PC-9 (cell line): ENCODE measurements at regions not wholly inside any gene's neighbourhood (a gene's known extent, or its start where the extent isn't known, plus 50 kb on each side); places are given as distances from the start of the nearest gene placed in this dataset.

Experiments
- BruUV-seq: library from RNA; stranded (reverse); fragments of 400-500 nt; replicated peaks from 2 replicates; lab custom pipeline; 2021; lab: Mats Ljungman, UMichigan
- CTCF ChIA-PET: fragments of 300-600 bp; sonication (Branson Sonifier 250); formaldehyde crosslinking; loops from one replicate; lab custom pipeline; 2022; ENCODE audit warnings: antibody characterized with exemption; lab: Charles Lee
- POLR2A ChIA-PET: fragments of 300-600 bp; sonication (Branson Sonifier 250); formaldehyde crosslinking; loops from one replicate; lab custom pipeline; 2022; ENCODE audit warnings: antibody characterized with exemption; ENCODE audit not compliant: unreplicated experiment; lab: Charles Lee
- DNase-seq, 2 experiments: peaks; one replicate each; pipeline versions ENCODE4 v3.0.0 to v3.0.0-alpha.2; 2015 to 2022; ENCODE audit warnings: mixed read lengths in 1 of 2
- H2AFZ ChIP-seq: fragments of 200-600 bp; sonication (generic); 2 replicates; pipeline ENCODE4 v1.8.1; 2017; ENCODE audit warnings: antibody characterized with exemption
- H3F3A ChIP-seq: fragments of 200-600 bp; sonication (generic); 2 replicates; pipeline ENCODE4 v1.8.1; 2017; ENCODE audit warnings: antibody characterized with exemption, mild to moderate bottlenecking, low read depth; ENCODE audit not compliant: insufficient read depth
- H3K27ac ChIP-seq: fragments of 200-600 bp; sonication (generic); 2 replicates; pipeline ENCODE4 v1.6.1; 2016; ENCODE audit warnings: mixed run types
- H3K27me3 ChIP-seq: fragments of 200-600 bp; sonication (generic); 2 replicates; pipeline ENCODE4 v1.6.1; 2016; ENCODE audit warnings: low read depth, mixed run types; ENCODE audit not compliant: insufficient read depth
- H3K36me3 ChIP-seq: fragments of 200-600 bp; sonication (generic); 2 replicates; pipeline ENCODE4 v1.6.1; 2016; ENCODE audit warnings: low read depth, mixed run types
- H3K4me1 ChIP-seq: fragments of 200-600 bp; sonication (generic); replicated peaks from 2 replicates; pipeline ENCODE4 v1.6.1; 2016; ENCODE audit warnings: mixed run types; ENCODE audit not compliant: insufficient read depth
- H3K4me2 ChIP-seq: fragments of 200-600 bp; sonication (generic); 2 replicates; pipeline ENCODE4 v1.6.1; 2017; ENCODE audit warnings: mixed run types
- H3K4me3 ChIP-seq: fragments of 200-600 bp; sonication (generic); 2 replicates; pipeline ENCODE4 v1.6.1; 2016; ENCODE audit warnings: mixed run types
- H3K79me2 ChIP-seq: fragments of 200-600 bp; sonication (generic); 2 replicates; pipeline ENCODE4 v1.6.1; 2017; ENCODE audit warnings: low read depth, mixed run types
- H3K9me2 ChIP-seq: fragments of 200-600 bp; sonication (generic); 2 replicates; pipeline ENCODE4 v1.8.1; 2017; ENCODE audit warnings: mild to moderate bottlenecking; ENCODE audit not compliant: insufficient read depth
- H3K9me3 ChIP-seq: fragments of 200-600 bp; sonication (generic); 2 replicates; pipeline ENCODE4 v1.8.1; 2016; ENCODE audit warnings: low read depth; ENCODE audit not compliant: insufficient read depth
- H4K20me1 ChIP-seq: fragments of 200-600 bp; sonication (generic); 2 replicates; pipeline ENCODE4 v1.8.1; 2017; ENCODE audit not compliant: insufficient read depth
- CTCF ChIP-seq: fragments of 200-600 bp; sonication (generic); conservative IDR thresholded peaks from 2 replicates; pipeline ENCODE4 v1.6.1; 2017; ENCODE audit warnings: mixed run types, antibody characterized with exemption, mild to moderate bottlenecking, moderate library complexity
- EZH2 ChIP-seq: fragments of 200-600 bp; sonication (generic); IDR thresholded peaks from 2 replicates; pipeline ENCODE4 v1.8.0; 2017; ENCODE audit warnings: antibody characterized with exemption, low read depth
- intact Hi-C: fragments of 100-400 bp; cut with micrococcal nuclease; formaldehyde crosslinking; loops from one replicate; pipeline ENCODE4 v1.10.0; 2022; ENCODE audit not compliant: unreplicated experiment

- Histone ChIP-seq H3K27me3 (peaks cover 18% of the 10 kb centered on the region), H3K4me2 (no peak overlapping the region), H3K4me3 (no peak overlapping the region), H3K9me3 (no peaks in the 10 kb centered on the region), H3K27ac (no peak overlapping the region), H4K20me1 (no peaks in the 10 kb centered on the region), H2AFZ (no peak overlapping the region), H3F3A (no peaks in the 10 kb centered on the region), H3K79me2 (no peaks in the 10 kb centered on the region), H3K36me3 (no peaks in the 10 kb centered on the region), H3K9me2 (no peaks in the 10 kb centered on the region), H3K4me1 (no peaks in the 10 kb centered on the region)
- ChIA-PET CTCF (no interaction called here), POLR2A (interaction anchor here (0.6 kb wide), 1 partner anchor 10 kb away, joined by 8 read pairs; no protein-coding TSS in a partner anchor)
- intact Hi-C loops, result no loop called here
- DNase-seq, result no peak
- no peak for TF ChIP-seq CTCF
- TF ChIP-seq EZH2, result no peak
- BruUV-seq, result no TSS peak
These were observed 89.3 kb downstream of the C13orf42 start for GRCh38 chr13:51021811-51022210.

GRCh38 chr13:51020600-51020999, 90.5 kb downstream of the C13orf42 start:
- no peaks in the 10 kb centered on the region for H3K9me3 ChIP-seq
- no peaks in the 10 kb centered on the region for H3K79me2 ChIP-seq
- no peaks in the 10 kb centered on the region for H4K20me1 ChIP-seq
- no TSS peak for BruUV-seq
- no peak overlapping the region for H2AFZ ChIP-seq
- no peaks in the 10 kb centered on the region for H3K4me1 ChIP-seq
- no peaks in the 10 kb centered on the region for H3K36me3 ChIP-seq
- no peaks in the 10 kb centered on the region for H3K9me2 ChIP-seq
- no peak overlapping the region for H3K4me2 ChIP-seq
- H3K4me3 ChIP-seq, result no peak overlapping the region
- DNase-seq, result no peak
- H3K27me3 ChIP-seq, result peaks cover 11% of the 10 kb centered on the region
- POLR2A ChIA-PET, result no interaction called here
- CTCF ChIA-PET, result no interaction called here
- no peaks in the 10 kb centered on the region for H3F3A ChIP-seq
- TF ChIP-seq EZH2 (no peak), CTCF (no peak)
- intact Hi-C loops, result no loop called here
- H3K27ac ChIP-seq, result no peak overlapping the region

GRCh38 chr13:51019026-51019425, 92.0 kb downstream of the C13orf42 start:
- intact Hi-C loops, result no loop called here
- Histone ChIP-seq H3K9me2 (no peaks in the 10 kb centered on the region), H3K9me3 (no peaks in the 10 kb centered on the region), H3K27ac (no peak overlapping the region), H2AFZ (no peak overlapping the region), H3K4me1 (no peaks in the 10 kb centered on the region), H3F3A (no peaks in the 10 kb centered on the region), H4K20me1 (no peaks in the 10 kb centered on the region), H3K27me3 (peaks cover 7% of the 10 kb centered on the region), H3K36me3 (no peaks in the 10 kb centered on the region), H3K4me3 (no peak overlapping the region), H3K79me2 (no peaks in the 10 kb centered on the region), H3K4me2 (no peak overlapping the region)
- POLR2A ChIA-PET, result no interaction called here
- CTCF ChIA-PET, result no interaction called here
- BruUV-seq, result no TSS peak
- no peak for TF ChIP-seq EZH2
- DNase-seq, result no peak

GRCh38 chr13:51017516-51017915, 93.6 kb downstream of the C13orf42 start:
- Histone ChIP-seq H2AFZ (no peak overlapping the region), H3K27ac (no peak overlapping the region), H3K36me3 (no peaks in the 10 kb centered on the region), H3K4me2 (no peak overlapping the region), H3K9me3 (no peaks in the 10 kb centered on the region), H3K4me3 (no peak overlapping the region), H3K27me3 (peaks cover 4% of the 10 kb centered on the region; the same call in 1 of the 2 replicates), H3F3A (no peaks in the 10 kb centered on the region), H3K9me2 (no peaks in the 10 kb centered on the region), H3K79me2 (no peaks in the 10 kb centered on the region), H3K4me1 (no peaks in the 10 kb centered on the region), H4K20me1 (no peaks in the 10 kb centered on the region)
- TF ChIP-seq CTCF (no peak), EZH2 (no peak)
- intact Hi-C loops, result no loop called here
- no peak for DNase-seq
- POLR2A ChIA-PET, result no interaction called here
- CTCF ChIA-PET, result no interaction called here
- BruUV-seq, result no TSS peak
